Lung (tissue), 11 donors: ENCODE measurements at regions not wholly inside any gene's neighbourhood (a gene's known extent, or its start where the extent isn't known, plus 50 kb on each side); places are given as distances from the start of the nearest gene placed in this dataset.
A peak's percentile ranks its signal among the peaks of the same experiment; 100 is the strongest.

Experiments used
- ATAC-seq: fragments of 200-7000 bp; cut with Tn5 transposase; one replicate; pipeline ENCODE4 v1.9.1; 2020; ENCODE audit warnings: moderate number of reproducible peaks; ENCODE audit not compliant: insufficient read depth, low FRiP score
- DNase-seq, 3 donors: peaks; one replicate each; pipeline ENCODE4 v3.0.0-alpha.2; 2013 to 2017
- H3K27ac ChIP-seq, 2 donors: one replicate each; pipeline ENCODE4 v1.5.1; 2013; ENCODE audit warnings: mild to moderate bottlenecking in 2 of 2, moderate library complexity in 2 of 2, control low read depth in 1 of 2, inconsistent platforms in 1 of 2, low read depth in 1 of 2, low read length in 1 of 2
- H3K27me3 ChIP-seq, 3 donors: one replicate each; pipeline ENCODE4 v1.5.1; 2013; ENCODE audit warnings: low read length in 2 of 3; ENCODE audit not compliant: control insufficient read depth in 3 of 3, insufficient read depth in 3 of 3
- H3K36me3 ChIP-seq, 4 donors: one replicate each; pipeline ENCODE4 v1.5.1; 2013; ENCODE audit warnings: low read length in 4 of 4, mild to moderate bottlenecking in 1 of 4, moderate library complexity in 1 of 4; ENCODE audit not compliant: control insufficient read depth in 4 of 4, insufficient read depth in 4 of 4
- H3K4me1 ChIP-seq, 5 donors: one replicate each; pipeline ENCODE4 v1.5.1; 2013; ENCODE audit warnings: low read length in 5 of 5, mild to moderate bottlenecking in 2 of 5, moderate library complexity in 1 of 5; ENCODE audit not compliant: control insufficient read depth in 5 of 5, insufficient read depth in 5 of 5
- H3K4me3 ChIP-seq: one replicate; pipeline ENCODE4 v1.5.1; 2013; ENCODE audit warnings: mild to moderate bottlenecking, control low read depth, moderate library complexity
- H3K9ac ChIP-seq, 2 donors: one replicate each; pipeline ENCODE4 v1.5.1; 2013; ENCODE audit warnings: low read length in 2 of 2, control low read depth in 1 of 2; ENCODE audit not compliant: insufficient read depth in 1 of 2
- H3K9me3 ChIP-seq, 4 donors: one replicate each; pipeline ENCODE4 v1.5.1; 2013; ENCODE audit warnings: low read length in 3 of 4, mild to moderate bottlenecking in 1 of 4, moderate library complexity in 1 of 4; ENCODE audit not compliant: control insufficient read depth in 4 of 4, insufficient read depth in 3 of 4
- WGBS, 2 donors: extraction: QIAGEN DNeasy Blood & Tissue Kit; methylation state at CpG; one replicate each; pipeline ENCODE4 v1.1.7; 2013; 5-methylcytosine and 5-hydroxymethylcytosine counted together
- TF ChIP-seq, protein P1 (sequence below): IDR thresholded peaks from 2 replicates; pipeline ENCODE4 v1.5.1; 2012; ENCODE audit warnings: mild to moderate bottlenecking; ENCODE audit errors: control extremely low read depth, extremely low read depth
- donor health status: control.
- donor health status: control.
- donor health status: Bipolar disorder and iron deficiency.
- donor health status: healthy.
- donor health status: DM: yes; HTN: yes; CAD: no.

GRCh38 chr10:28897617-28898464, 220.5 kb downstream of the BAMBI start:
- peak in 1 of 3 donors; percentile 21 for DNase-seq
- Histone ChIP-seq H3K9me3 (no peaks in the 10 kb centered on the region), H3K36me3 (no peaks in the 10 kb centered on the region), H3K9ac (no peak overlapping the region), H3K27me3 (no peaks in the 10 kb centered on the region), H3K27ac (no peak overlapping the region), H3K4me1 (peaks cover 0 to 5% (median 1%) of the 10 kb centered on the region in 5 donors), H3K4me3 (no peak overlapping the region)
- ATAC-seq: no peak
- whole genome bisulfite sequencing, 2 donors: 85 to 87% methylated on average over 23 of the region's 23 CpGs
- TF ChIP-seq, protein P1, sequence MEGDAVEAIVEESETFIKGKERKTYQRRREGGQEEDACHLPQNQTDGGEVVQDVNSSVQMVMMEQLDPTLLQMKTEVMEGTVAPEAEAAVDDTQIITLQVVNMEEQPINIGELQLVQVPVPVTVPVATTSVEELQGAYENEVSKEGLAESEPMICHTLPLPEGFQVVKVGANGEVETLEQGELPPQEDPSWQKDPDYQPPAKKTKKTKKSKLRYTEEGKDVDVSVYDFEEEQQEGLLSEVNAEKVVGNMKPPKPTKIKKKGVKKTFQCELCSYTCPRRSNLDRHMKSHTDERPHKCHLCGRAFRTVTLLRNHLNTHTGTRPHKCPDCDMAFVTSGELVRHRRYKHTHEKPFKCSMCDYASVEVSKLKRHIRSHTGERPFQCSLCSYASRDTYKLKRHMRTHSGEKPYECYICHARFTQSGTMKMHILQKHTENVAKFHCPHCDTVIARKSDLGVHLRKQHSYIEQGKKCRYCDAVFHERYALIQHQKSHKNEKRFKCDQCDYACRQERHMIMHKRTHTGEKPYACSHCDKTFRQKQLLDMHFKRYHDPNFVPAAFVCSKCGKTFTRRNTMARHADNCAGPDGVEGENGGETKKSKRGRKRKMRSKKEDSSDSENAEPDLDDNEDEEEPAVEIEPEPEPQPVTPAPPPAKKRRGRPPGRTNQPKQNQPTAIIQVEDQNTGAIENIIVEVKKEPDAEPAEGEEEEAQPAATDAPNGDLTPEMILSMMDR: no peak

- ATAC-seq: no peak
These were observed 224.9 kb downstream of the BAMBI start for GRCh38 chr10:28902215-28902614.

DNA sequence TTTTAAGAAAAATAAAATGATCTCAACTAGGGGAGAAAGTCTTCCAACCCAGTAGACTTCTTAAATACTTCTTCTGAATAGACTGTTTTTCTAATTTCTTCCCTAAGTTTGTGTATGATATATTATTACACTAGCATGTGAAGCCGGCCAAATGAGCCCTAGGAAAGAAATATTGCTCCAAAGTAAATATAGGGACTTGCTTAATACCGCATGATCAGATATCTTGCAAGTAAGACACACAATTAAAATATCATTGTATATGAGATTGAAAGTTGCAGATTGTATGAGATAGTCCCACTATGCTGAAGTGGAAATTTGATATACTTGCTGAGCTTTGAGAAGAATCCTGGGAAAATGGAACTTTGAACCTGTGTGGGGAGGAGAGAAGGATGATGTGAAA, 225.7 kb downstream of the BAMBI start:
- TF ChIP-seq, protein P1: no peak
- H3K27ac ChIP-seq: no peak overlapping the region
- H3K36me3 ChIP-seq: no peaks in the 10 kb centered on the region
- H3K4me3 ChIP-seq: no peak overlapping the region
- peak in 2 of 3 donors; percentile 56 to 73 for DNase-seq
- WGBS, 2 donors: 81 to 87% methylated on average over 2 of the region's 2 CpGs
- no peak for ATAC-seq
- peaks cover 0 to 25% (median 4%) of the 10 kb centered on the region in 5 donors for H3K4me1 ChIP-seq
- H3K9ac ChIP-seq: no peak overlapping the region
- no peaks in the 10 kb centered on the region for H3K27me3 ChIP-seq
- H3K9me3 ChIP-seq: no peaks in the 10 kb centered on the region

More at GRCh38 chr10:28902215-28902614, 224.9 kb downstream of the BAMBI start:
- Histone ChIP-seq H3K4me3 (no peak overlapping the region), H3K9me3 (no peaks in the 10 kb centered on the region), H3K27ac (no peak overlapping the region), H3K27me3 (no peaks in the 10 kb centered on the region), H3K4me1 (peaks cover 0 to 25% (median 4%) of the 10 kb centered on the region in 5 donors), H3K36me3 (no peaks in the 10 kb centered on the region), H3K9ac (no peak overlapping the region)
- 96 to 97% methylated on average over 3 of the region's 3 CpGs for whole genome bisulfite sequencing, 2 donors
- TF ChIP-seq, protein P1: no peak
- DNase-seq: no peak
